Activated CD8-positive, alpha-beta T cell treated with anti-CD3 and anti-CD28 coated beads for 36 hours (primary cell): ENCODE measurements at regions not wholly inside any gene's neighbourhood (a gene's known extent, or its start where the extent isn't known, plus 50 kb on each side); places are given as distances from the start of the nearest gene placed in this dataset.

Source experiments
- ATAC-seq: fragments of 200-7000 bp; cut with Tn5 transposase; one replicate; pipeline ENCODE4 v1.10.0; 2021; ENCODE audit warnings: mild to moderate bottlenecking, moderate library complexity
- CTCF ChIA-PET: fragments of 350-600 bp; sonication (Branson Sonifier 250); formaldehyde crosslinking; loops from one replicate; lab custom pipeline; 2021; ENCODE audit warnings: antibody characterized with exemption; lab: Charles Lee
- POLR2A ChIA-PET: fragments of 350-600 bp; sonication (Branson Sonifier 250); formaldehyde crosslinking; loops from one replicate; lab custom pipeline; 2021; ENCODE audit warnings: antibody characterized with exemption; lab: Charles Lee
- DNase-seq: peaks from one replicate; pipeline ENCODE4 v3.0.0-alpha.2; 2020
- H3K27ac Mint-ChIP-seq: one replicate; pipeline ENCODE4 v1.8.0; 2021; ENCODE audit warnings: mild to moderate bottlenecking, mixed read lengths
- H3K27me3 Mint-ChIP-seq: one replicate; pipeline ENCODE4 v1.8.0; 2021; ENCODE audit warnings: mixed read lengths
- H3K36me3 Mint-ChIP-seq: one replicate; pipeline ENCODE4 v1.8.0; 2021; ENCODE audit warnings: low read depth, mixed read lengths
- H3K4me1 Mint-ChIP-seq: one replicate; pipeline ENCODE4 v1.8.0; 2021; ENCODE audit warnings: low read depth, mixed read lengths
- H3K4me3 Mint-ChIP-seq: one replicate; pipeline ENCODE4 v1.8.0; 2021; ENCODE audit warnings: mild to moderate bottlenecking, moderate library complexity, mixed read lengths
- H3K9me3 Mint-ChIP-seq: one replicate; pipeline ENCODE4 v1.8.0; 2021; ENCODE audit warnings: mixed read lengths
- intact Hi-C: fragments of 100-400 bp; cut with micrococcal nuclease; formaldehyde crosslinking; loops from one replicate; pipeline ENCODE4 v1.10.0; 2022
- TF ChIP-seq, protein P1 (sequence below): fragments of 200-600 bp; IDR thresholded peaks from one replicate; pipeline ENCODE4 v1.8.0; 2022; ENCODE audit warnings: antibody characterized with exemption, mild to moderate bottlenecking

DNA sequence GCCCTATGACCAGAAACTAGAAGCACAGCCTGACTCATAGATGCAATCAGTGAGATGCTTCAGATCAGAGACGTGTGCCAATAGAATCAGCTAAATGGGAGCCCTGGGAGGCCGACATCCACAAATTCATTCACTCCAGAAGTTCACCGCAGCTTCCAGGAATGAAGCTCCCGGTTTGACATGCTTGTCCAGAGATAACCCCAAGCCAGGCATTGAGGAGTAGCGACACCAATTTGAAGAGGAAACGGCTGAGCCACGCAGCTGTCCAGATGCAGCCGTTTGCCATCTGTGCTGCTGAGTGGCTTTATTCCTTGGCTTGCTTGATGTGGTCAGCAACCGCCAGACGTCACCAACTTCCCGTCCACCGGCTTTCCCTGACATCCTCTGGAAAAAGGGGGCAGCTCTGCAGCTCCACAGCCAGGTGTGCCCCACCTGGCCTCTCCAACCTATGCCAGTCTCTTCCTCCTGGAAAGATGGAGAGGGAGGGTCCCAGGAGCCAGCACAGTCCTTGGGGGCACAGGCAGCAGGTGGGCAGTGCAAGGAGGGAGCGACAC is 123.9 kb upstream of the OPCML start:
- POLR2A ChIA-PET: no interaction called here

DNA sequence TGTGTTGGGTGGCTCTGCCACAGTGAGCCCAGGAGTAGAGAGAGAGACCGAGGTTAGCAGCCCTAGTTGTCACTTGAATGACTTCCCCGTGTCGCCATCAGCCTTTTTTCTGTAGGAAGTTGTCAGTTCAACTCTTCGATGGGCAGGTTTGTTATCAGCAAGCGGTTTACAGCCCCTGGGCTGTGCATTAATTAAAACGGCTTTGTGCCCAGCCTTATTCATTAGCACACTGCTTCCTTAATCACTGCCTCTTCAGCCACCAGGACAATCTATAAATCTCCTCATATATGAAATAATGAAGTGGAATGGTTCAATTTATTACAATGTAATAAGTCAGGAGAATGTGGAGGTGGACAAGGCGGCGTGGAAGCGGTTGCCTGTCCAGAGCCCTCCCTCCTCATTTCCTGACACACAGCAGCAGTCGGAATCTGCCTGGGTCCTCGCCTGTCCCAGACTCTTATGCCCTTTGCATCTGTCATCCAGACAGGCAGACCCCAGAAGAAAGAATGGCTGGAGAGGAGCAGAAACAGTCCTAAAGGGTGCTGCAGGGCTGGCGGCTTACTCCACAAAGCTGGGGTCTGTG is 122.4 kb upstream of the OPCML start:
- Mint-ChIP-seq H3K36me3 (no peaks in the 10 kb centered on the region), H3K27me3 (no peaks in the 10 kb centered on the region), H3K27ac (no peak overlapping the region), H3K9me3 (no peaks in the 10 kb centered on the region), H3K4me3 (no peak overlapping the region), H3K4me1 (no peaks in the 10 kb centered on the region)
- ATAC-seq (no peak), DNase-seq (no peak)
- intact Hi-C loops: no loop called here
- ChIA-PET POLR2A (no interaction called here), CTCF (no interaction called here)
- TF ChIP-seq, protein P1, sequence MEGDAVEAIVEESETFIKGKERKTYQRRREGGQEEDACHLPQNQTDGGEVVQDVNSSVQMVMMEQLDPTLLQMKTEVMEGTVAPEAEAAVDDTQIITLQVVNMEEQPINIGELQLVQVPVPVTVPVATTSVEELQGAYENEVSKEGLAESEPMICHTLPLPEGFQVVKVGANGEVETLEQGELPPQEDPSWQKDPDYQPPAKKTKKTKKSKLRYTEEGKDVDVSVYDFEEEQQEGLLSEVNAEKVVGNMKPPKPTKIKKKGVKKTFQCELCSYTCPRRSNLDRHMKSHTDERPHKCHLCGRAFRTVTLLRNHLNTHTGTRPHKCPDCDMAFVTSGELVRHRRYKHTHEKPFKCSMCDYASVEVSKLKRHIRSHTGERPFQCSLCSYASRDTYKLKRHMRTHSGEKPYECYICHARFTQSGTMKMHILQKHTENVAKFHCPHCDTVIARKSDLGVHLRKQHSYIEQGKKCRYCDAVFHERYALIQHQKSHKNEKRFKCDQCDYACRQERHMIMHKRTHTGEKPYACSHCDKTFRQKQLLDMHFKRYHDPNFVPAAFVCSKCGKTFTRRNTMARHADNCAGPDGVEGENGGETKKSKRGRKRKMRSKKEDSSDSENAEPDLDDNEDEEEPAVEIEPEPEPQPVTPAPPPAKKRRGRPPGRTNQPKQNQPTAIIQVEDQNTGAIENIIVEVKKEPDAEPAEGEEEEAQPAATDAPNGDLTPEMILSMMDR: no peak

More for the DNA sequence above, 123.9 kb upstream of the OPCML start:
- TF ChIP-seq, protein P1: no peak
- no peak overlapping the region for H3K4me3 Mint-ChIP-seq
- H3K4me1 Mint-ChIP-seq: no peaks in the 10 kb centered on the region
- no peaks in the 10 kb centered on the region for H3K27me3 Mint-ChIP-seq
- DNase-seq (no peak), ATAC-seq (no peak)
- CTCF ChIA-PET: no interaction called here
- no peaks in the 10 kb centered on the region for H3K36me3 Mint-ChIP-seq
- intact Hi-C loops: no loop called here
- no peak overlapping the region for H3K27ac Mint-ChIP-seq
- no peaks in the 10 kb centered on the region for H3K9me3 Mint-ChIP-seq

DNA sequence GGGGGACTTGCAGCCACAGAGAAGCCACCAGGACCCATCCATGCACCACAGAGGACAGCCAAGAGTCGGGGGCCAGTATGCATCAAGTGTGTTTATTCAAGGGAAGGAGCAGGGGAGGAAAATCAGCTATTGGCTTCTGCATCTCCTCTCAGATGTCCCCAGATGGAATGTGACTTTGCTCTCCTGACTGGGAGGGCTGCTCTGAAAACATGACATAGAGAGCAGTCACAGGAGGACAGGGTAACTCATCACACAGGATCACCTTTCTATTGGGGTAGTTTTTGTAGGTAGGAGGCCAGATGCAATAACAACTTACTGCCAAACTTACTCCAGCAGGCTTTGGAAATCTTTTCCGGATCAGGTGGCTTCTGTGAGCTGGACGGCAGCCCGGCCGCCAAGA is 121.0 kb upstream of the OPCML start:
- ChIA-PET POLR2A (no interaction called here), CTCF (no interaction called here)
- H3K27me3 Mint-ChIP-seq: no peaks in the 10 kb centered on the region
- DNase-seq: no peak
- H3K27ac Mint-ChIP-seq: no peak overlapping the region
- H3K9me3 Mint-ChIP-seq: no peaks in the 10 kb centered on the region
- intact Hi-C loops: no loop called here
- no peaks in the 10 kb centered on the region for H3K36me3 Mint-ChIP-seq
- no peaks in the 10 kb centered on the region for H3K4me1 Mint-ChIP-seq
- TF ChIP-seq, protein P1: no peak
- no peak overlapping the region for H3K4me3 Mint-ChIP-seq
- ATAC-seq: no peak

DNA sequence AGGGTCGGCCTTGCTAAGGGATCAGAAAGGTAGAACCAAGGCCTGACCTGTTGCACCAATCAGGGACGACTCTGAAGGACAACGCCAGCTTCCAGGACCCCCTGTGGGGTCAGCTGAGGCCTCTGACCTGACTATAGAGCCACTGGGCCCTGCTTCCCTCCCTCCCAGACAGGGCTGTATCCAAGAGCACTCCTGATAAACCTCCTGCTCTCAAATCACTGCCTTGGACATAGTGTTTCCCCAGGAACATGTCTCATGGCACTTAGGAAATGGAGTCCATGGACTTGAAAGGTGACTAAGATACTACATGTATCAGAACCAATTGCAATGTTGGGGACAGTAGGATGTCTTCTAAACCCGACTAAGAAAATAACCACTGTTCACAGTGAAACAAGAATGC is 117.8 kb upstream of the OPCML start:
- H3K27ac Mint-ChIP-seq: no peak overlapping the region
- no peaks in the 10 kb centered on the region for H3K9me3 Mint-ChIP-seq
- H3K4me1 Mint-ChIP-seq: no peaks in the 10 kb centered on the region
- no peaks in the 10 kb centered on the region for H3K27me3 Mint-ChIP-seq
- ATAC-seq (no peak), DNase-seq (no peak)
- TF ChIP-seq, protein P1: no peak
- CTCF ChIA-PET: no interaction called here
- H3K4me3 Mint-ChIP-seq: no peak overlapping the region
- no peaks in the 10 kb centered on the region for H3K36me3 Mint-ChIP-seq
- POLR2A ChIA-PET: no interaction called here
- intact Hi-C loops: no loop called here

DNA sequence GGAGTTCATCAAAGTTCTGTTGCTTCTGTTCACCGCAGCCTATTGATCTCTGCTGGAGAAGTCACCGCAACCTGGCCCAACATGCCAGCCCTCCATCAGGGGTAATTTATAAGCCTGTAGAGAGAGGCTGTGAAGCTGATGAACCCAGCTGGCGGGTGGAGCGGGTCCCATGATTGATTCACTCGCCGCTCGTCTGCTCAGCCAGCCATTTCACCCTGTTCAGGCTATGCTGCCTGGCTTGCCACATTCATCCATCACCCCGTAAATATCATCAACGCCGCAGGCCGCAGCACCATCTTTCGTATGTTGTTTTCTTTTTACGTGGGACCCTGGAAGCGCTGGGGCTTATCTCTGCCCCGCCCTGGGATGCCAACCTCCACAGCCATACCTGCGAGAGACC is 116.7 kb upstream of the OPCML start:
- Mint-ChIP-seq H3K9me3 (no peaks in the 10 kb centered on the region), H3K4me1 (no peaks in the 10 kb centered on the region), H3K36me3 (no peaks in the 10 kb centered on the region), H3K27me3 (no peaks in the 10 kb centered on the region), H3K4me3 (no peak overlapping the region), H3K27ac (no peak overlapping the region)
- intact Hi-C loops: no loop called here
- CTCF ChIA-PET: no interaction called here
- ATAC-seq: no peak
- no peak for DNase-seq
- TF ChIP-seq, protein P1: no peak
- POLR2A ChIA-PET: no interaction called here
